Neuron (in vitro differentiated cells): ENCODE measurements at regions not wholly inside any gene's neighbourhood (a gene's known extent, or its start where the extent isn't known, plus 50 kb on each side); places are given as distances from the start of the nearest gene placed in this dataset.

Experiments used
- H2AFZ ChIP-seq: one replicate; pipeline ENCODE4 v1.6.1; 2013; ENCODE audit warnings: low read depth, mild to moderate bottlenecking, inconsistent platforms, low read length, moderate library complexity
- H3K27me3 ChIP-seq: one replicate; pipeline ENCODE4 v1.6.1; 2013; ENCODE audit warnings: low read length; ENCODE audit not compliant: insufficient read depth
- H3K36me3 ChIP-seq: one replicate; pipeline ENCODE4 v1.6.1; 2013; ENCODE audit warnings: low read length; ENCODE audit not compliant: insufficient read depth
- H3K4me1 ChIP-seq: one replicate; pipeline ENCODE4 v1.6.1; 2013; ENCODE audit warnings: low read length; ENCODE audit not compliant: insufficient read depth
- H3K4me3 ChIP-seq: 2 replicates; pipeline ENCODE4 v1.5.1; 2013; ENCODE audit warnings: mild to moderate bottlenecking, low read length, moderate library complexity
- H3K9me3 ChIP-seq: one replicate; pipeline ENCODE4 v1.6.1; 2013; ENCODE audit warnings: low read length

DNA sequence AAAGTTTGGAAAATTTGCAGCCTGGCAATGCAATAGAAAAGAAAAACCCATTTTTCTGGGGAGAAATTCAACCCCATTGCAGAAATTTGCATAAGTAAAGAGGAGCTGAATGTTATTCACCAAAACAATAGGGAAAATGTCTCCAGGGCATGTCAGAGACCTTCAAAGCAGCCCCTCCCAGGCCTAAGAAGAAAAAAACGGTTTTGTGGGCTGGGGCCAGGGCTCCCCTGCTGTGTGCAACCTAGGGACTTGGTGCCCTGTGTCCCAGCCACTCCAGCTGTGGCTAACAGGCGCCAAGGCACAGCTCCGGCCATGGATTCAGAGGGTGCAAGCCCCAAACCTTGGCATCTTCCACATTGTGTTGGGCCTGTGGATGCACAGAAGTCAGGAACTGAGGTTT is 224.5 kb downstream of the TXNL1 start:
- Histone ChIP-seq H3K9me3 (no peaks in the 10 kb centered on the region), H3K4me3 (no peak overlapping the region), H2AFZ (no peak overlapping the region), H3K36me3 (no peaks in the 10 kb centered on the region), H3K4me1 (peaks cover 7% of the 10 kb centered on the region), H3K27me3 (no peaks in the 10 kb centered on the region)

- Histone ChIP-seq H3K36me3 (no peaks in the 10 kb centered on the region), H3K27me3 (no peaks in the 10 kb centered on the region), H3K4me1 (peaks cover 7% of the 10 kb centered on the region), H3K9me3 (no peaks in the 10 kb centered on the region), H3K4me3 (no peak overlapping the region), H2AFZ (no peak overlapping the region)
Observed at GRCh38 chr18:56412951-56413350, 225.4 kb downstream of the TXNL1 start.

DNA sequence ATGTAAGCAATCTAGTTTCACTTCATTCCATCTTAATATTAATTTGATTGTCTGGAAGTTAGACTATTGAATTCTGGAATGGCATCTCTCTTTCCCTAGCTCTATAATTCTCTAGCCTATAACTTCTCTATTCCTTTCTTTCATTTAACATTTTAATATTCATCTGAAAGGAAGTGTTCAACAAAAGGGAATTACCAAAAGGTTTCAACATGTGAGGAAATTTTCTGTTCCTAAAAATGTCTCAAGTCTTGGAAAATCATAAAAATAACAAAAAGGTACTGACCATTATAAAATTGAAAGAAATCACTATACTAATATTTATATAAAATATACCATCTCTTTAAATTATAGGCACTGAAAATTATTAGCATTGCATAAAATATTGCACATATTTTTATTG is 228.7 kb downstream of the TXNL1 start:
- H3K36me3 ChIP-seq, result no peaks in the 10 kb centered on the region
- no peaks in the 10 kb centered on the region for H3K9me3 ChIP-seq
- no peaks in the 10 kb centered on the region for H3K27me3 ChIP-seq
- H3K4me1 ChIP-seq, result peaks cover 7% of the 10 kb centered on the region
- no peak overlapping the region for H3K4me3 ChIP-seq
- H2AFZ ChIP-seq, result no peak overlapping the region

DNA sequence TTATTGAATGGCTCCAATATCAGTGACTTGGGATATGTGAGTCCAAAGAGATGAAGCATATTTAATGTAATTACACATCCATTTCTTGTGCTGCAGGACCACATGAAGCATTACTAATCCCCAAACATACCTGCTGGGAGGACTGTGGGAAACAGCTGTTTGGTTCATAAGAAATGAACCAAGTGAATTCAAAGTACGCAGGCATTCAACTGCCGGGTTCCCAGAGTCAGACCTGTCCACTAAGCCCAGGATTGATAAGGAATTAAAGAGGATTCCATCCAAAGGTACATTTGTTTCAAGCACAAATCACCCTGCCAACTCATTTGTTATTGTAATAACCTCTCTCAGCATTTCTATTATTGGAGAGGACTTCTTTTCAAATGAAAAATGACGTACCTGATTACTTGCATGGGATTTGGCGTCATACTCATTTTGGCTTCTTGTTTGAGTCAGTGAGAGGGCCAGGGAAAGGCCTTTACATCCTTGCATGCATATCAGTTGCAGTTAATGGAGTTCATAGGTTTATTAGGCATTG is 230.7 kb downstream of the TXNL1 start:
- no peaks in the 10 kb centered on the region for H3K36me3 ChIP-seq
- no peak overlapping the region for H3K4me3 ChIP-seq
- no peaks in the 10 kb centered on the region for H3K4me1 ChIP-seq
- H3K27me3 ChIP-seq, result no peaks in the 10 kb centered on the region
- no peak overlapping the region for H2AFZ ChIP-seq
- no peaks in the 10 kb centered on the region for H3K9me3 ChIP-seq

GRCh38 chr18:56402872-56403516 is 235.4 kb downstream of the TXNL1 start:
- Histone ChIP-seq H3K36me3 (no peaks in the 10 kb centered on the region), H3K27me3 (no peaks in the 10 kb centered on the region), H3K4me3 (no peak overlapping the region), H2AFZ (no peak overlapping the region), H3K4me1 (no peaks in the 10 kb centered on the region), H3K9me3 (no peaks in the 10 kb centered on the region)

DNA sequence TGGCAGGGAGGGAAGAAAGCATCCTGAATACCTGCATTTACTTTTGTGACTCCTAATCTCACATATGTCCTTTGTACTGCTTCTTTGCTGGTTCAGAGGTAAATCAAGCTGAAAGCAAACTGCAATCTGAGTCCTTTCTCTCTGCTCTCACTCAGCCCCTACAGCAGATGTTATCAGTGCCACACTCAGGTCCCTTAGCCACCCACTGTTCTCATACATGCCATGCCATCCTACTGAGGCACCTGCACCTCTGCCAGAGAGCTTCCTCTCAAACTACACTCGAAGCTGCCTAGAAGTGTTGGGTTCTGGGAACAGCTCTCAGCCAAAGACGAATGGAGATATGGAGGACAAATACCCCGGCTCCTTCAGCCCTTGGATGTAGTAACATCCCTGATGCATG is 244.5 kb downstream of the TXNL1 start:
- H2AFZ ChIP-seq, result no peak overlapping the region
- no peaks in the 10 kb centered on the region for H3K9me3 ChIP-seq
- H3K4me1 ChIP-seq, result no peaks in the 10 kb centered on the region
- H3K36me3 ChIP-seq, result no peaks in the 10 kb centered on the region
- no peak overlapping the region for H3K4me3 ChIP-seq
- H3K27me3 ChIP-seq, result no peaks in the 10 kb centered on the region

DNA sequence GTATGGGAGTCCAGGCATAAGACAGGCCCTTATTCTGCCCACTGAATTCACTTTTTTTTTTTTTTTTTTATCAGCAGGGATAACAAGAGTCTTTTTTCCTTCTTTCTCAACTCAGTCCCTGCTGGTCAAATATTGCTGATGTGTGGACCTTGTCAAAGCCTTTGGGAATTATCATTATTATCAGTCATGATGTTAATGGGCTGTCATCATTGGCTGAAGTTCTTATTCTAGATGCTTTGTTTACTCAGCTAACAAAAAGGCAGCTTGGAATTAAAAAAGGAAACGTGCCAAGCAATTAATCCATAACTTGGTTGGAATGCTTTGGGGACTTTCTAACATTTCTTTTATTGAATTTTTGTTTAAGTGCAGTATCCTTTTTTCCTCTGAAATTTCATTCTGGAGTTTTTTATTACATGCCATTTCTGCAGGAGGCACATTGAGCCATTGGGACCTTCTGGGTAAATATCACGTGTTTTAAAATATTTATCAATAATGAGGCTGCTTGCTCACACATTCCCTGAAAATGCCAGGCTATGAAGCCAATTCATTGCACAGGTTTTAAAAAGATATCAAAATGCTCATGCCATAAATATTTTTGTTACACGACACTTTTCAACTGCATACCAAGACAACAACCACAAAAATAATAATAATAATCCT is 246.3 kb downstream of the TXNL1 start:
- H3K9me3 ChIP-seq, result no peaks in the 10 kb centered on the region
- no peaks in the 10 kb centered on the region for H3K4me1 ChIP-seq
- H3K36me3 ChIP-seq, result no peaks in the 10 kb centered on the region
- no peaks in the 10 kb centered on the region for H3K27me3 ChIP-seq
- H3K4me3 ChIP-seq, result no peak overlapping the region
- no peak overlapping the region for H2AFZ ChIP-seq

GRCh38 chr18:56390626-56391025 is 247.8 kb downstream of the TXNL1 start:
- Histone ChIP-seq H3K4me3 (no peak overlapping the region), H3K4me1 (no peaks in the 10 kb centered on the region), H3K27me3 (no peaks in the 10 kb centered on the region), H3K9me3 (no peaks in the 10 kb centered on the region), H3K36me3 (no peaks in the 10 kb centered on the region), H2AFZ (no peak overlapping the region)

DNA sequence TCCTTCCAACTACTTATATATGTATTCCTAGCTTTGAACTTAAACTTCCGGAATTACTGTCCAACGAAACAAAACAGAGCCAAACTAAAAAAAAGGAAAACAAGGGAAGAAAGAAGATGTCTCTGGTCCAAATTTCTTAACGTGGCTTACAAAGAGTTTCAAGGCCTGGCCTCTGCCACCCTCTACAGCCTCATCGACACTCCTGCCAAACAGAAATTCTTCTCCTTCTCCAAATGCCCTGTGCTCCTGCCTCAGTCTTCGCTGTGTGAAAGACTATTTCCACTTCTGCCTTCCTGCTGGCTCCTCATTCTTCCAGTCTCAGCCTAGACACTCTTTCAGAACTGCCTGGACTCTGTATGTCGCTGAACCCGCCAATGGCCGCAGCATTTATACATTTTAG is 249.2 kb downstream of the TXNL1 start:
- Histone ChIP-seq H3K4me1 (no peaks in the 10 kb centered on the region), H3K9me3 (no peaks in the 10 kb centered on the region), H3K27me3 (no peaks in the 10 kb centered on the region), H3K36me3 (no peaks in the 10 kb centered on the region), H2AFZ (no peak overlapping the region), H3K4me3 (no peak overlapping the region)

- Histone ChIP-seq H3K36me3 (no peaks in the 10 kb centered on the region), H2AFZ (no peak overlapping the region), H3K4me1 (no peaks in the 10 kb centered on the region), H3K4me3 (no peak overlapping the region), H3K9me3 (no peaks in the 10 kb centered on the region), H3K27me3 (no peaks in the 10 kb centered on the region)
Observed at GRCh38 chr18:56388571-56388970, 249.8 kb downstream of the TXNL1 start.

DNA sequence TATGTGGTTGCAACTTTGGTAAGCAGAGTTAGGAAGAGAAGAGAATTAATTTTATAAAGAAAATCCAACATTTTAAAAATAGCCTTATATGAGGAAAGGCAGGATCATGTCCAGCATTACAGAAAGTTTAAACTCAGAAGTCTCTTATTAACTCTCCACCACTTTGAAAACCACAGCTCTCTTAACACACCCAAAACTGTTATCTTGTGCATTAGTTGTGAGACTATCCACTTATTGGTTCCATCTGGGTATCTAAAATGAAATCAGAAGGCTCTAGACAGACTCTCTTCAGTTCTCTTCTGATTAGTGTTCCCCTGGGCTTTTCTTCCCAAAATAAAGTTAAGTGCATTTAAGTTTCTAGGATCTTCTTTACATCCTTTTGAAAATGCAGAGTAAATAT is 251.5 kb downstream of the TXNL1 start:
- H3K36me3 ChIP-seq, result no peaks in the 10 kb centered on the region
- no peaks in the 10 kb centered on the region for H3K4me1 ChIP-seq
- no peak overlapping the region for H2AFZ ChIP-seq
- no peaks in the 10 kb centered on the region for H3K9me3 ChIP-seq
- no peak overlapping the region for H3K4me3 ChIP-seq
- H3K27me3 ChIP-seq, result no peaks in the 10 kb centered on the region

DNA sequence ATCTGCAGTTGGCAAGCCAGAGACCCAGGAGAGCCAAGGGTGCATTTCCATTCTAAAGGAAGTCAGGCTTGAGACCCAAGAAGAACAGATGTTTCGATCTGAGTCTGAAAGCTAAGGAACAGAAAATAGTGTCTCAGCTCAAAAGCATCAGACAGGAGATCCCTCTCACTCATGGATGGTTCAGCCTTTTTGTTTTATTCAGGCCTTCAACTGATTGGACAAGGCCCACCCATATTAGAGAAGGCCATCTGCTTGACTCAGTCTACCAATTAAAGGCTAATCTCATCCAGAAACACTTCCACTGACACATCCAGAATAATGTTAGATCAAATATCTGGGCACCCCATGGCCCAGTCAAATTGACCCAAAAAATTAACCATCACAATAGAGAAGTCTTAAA is 255.0 kb downstream of the TXNL1 start:
- Histone ChIP-seq H3K9me3 (no peaks in the 10 kb centered on the region), H3K4me3 (no peak overlapping the region), H3K4me1 (no peaks in the 10 kb centered on the region), H3K27me3 (no peaks in the 10 kb centered on the region), H2AFZ (no peak overlapping the region), H3K36me3 (no peaks in the 10 kb centered on the region)

GRCh38 chr18:56382541-56382940 is 255.9 kb downstream of the TXNL1 start:
- Histone ChIP-seq H3K9me3 (no peaks in the 10 kb centered on the region), H3K27me3 (no peaks in the 10 kb centered on the region), H3K4me3 (no peak overlapping the region), H3K36me3 (no peaks in the 10 kb centered on the region), H3K4me1 (no peaks in the 10 kb centered on the region), H2AFZ (no peak overlapping the region)

GRCh38 chr18:56381196-56381595 is 257.2 kb downstream of the TXNL1 start:
- no peaks in the 10 kb centered on the region for H3K4me1 ChIP-seq
- H3K27me3 ChIP-seq, result no peaks in the 10 kb centered on the region
- H3K9me3 ChIP-seq, result no peaks in the 10 kb centered on the region
- H3K4me3 ChIP-seq, result no peak overlapping the region
- no peaks in the 10 kb centered on the region for H3K36me3 ChIP-seq
- H2AFZ ChIP-seq, result no peak overlapping the region
